HepG2 (cell line): ENCODE measurements at regions not wholly inside any gene's neighbourhood (a gene's known extent, or its start where the extent isn't known, plus 50 kb on each side); places are given as distances from the start of the nearest gene placed in this dataset.
"Not testable (repeated sequence)": the region's sequence is repeated elsewhere in the genome, so short reads cannot be mapped to it uniquely, and the experiment has no call there.

Experiments
- ATAC-seq: fragments of 200-7000 bp; cut with Tn5 transposase; 3 replicates; pipeline ENCODE4 v1.9.1; 2020; ENCODE audit warnings: mild to moderate bottlenecking, moderate library complexity
- BruUV-seq: library from RNA; stranded (reverse); fragments of 400-500 nt; replicated peaks from 2 replicates; lab custom pipeline; 2021; lab: Mats Ljungman, UMichigan
- CTCF ChIA-PET: fragments of 300-600 bp; formaldehyde crosslinking; extraction: SDS; loops from one replicate; lab custom pipeline; 2021; ENCODE audit warnings: low total read pairs, inconsistent platforms, low intra/inter-chr PET ratio; lab: Yijun Ruan, JAX
- POLR2A ChIA-PET: fragments of 350-600 bp; sonication (Branson Sonifier 250); formaldehyde crosslinking; loops from one replicate; lab custom pipeline; 2020; ENCODE audit warnings: antibody characterized with exemption, inconsistent platforms; lab: Yijun Ruan, JAX
- DNase-seq: peaks from one replicate; pipeline ENCODE4 v3.0.0-alpha.2; 2015; ENCODE audit warnings: low spot score
- FAIRE-seq: peaks from 3 replicates; lab custom pipeline; 2011; peaks lifted over from hg19 to GRCh38; lab: Jason Lieb, UNC
- H2AFZ ChIP-seq: one replicate; pipeline ENCODE4 v1.6.1; 2011; ENCODE audit warnings: low read length, inconsistent platforms
- H3K27ac ChIP-seq: fragments of 300-600 bp; 3 replicates; pipeline ENCODE4 v1.8.0; 2011; ENCODE audit warnings: mixed run types, mild to moderate bottlenecking, mixed read lengths, low read length, inconsistent platforms; ENCODE audit not compliant: insufficient read depth; ENCODE audit errors: extremely low read length
- H3K27me3 ChIP-seq, 2 experiments: fragments of 200-600 bp in 1 of 2; 2 replicates in 1 of 2; 3 replicates in 1 of 2; pipeline versions ENCODE4 v1.6.0 to v1.8.0; 2011; ENCODE audit warnings: low read length in 2 of 2, mild to moderate bottlenecking in 2 of 2, moderate library complexity in 2 of 2, inconsistent platforms in 1 of 2; ENCODE audit not compliant: insufficient read depth in 2 of 2, control insufficient read depth in 1 of 2
- H3K36me3 ChIP-seq, 2 experiments: fragments of 200-600 bp in 1 of 2; replicated peaks in 1 of 2; 2 replicates in 1 of 2; 3 replicates in 1 of 2; pipeline versions ENCODE4 v1.5.1 to v1.8.0; 2011; ENCODE audit warnings: low read length in 2 of 2, inconsistent platforms in 1 of 2; ENCODE audit not compliant: insufficient read depth in 2 of 2, control insufficient read depth in 1 of 2
- H3K4me1 ChIP-seq: 2 replicates; pipeline ENCODE4 v1.5.1; 2012; ENCODE audit warnings: low read length, inconsistent platforms; ENCODE audit not compliant: insufficient read depth
- H3K4me2 ChIP-seq: 2 replicates; pipeline ENCODE4 v1.6.0; 2011; ENCODE audit warnings: low read depth, low read length, inconsistent platforms
- H3K4me3 ChIP-seq, 3 experiments: fragments of 200-600 bp in 1 of 3; sonication (generic), shearing (Covaris generic) in 1 of 3; replicated peaks in 1 of 3; 2 replicates each; pipeline ENCODE4 v1.5.1; 2011 to 2016; ENCODE audit warnings: low read length in 3 of 3, inconsistent platforms in 2 of 3, low read depth in 2 of 3, mild to moderate bottlenecking in 2 of 3, control low read depth in 1 of 3, mixed read lengths in 1 of 3; ENCODE audit not compliant: insufficient read depth in 1 of 3
- H3K79me2 ChIP-seq: one replicate; pipeline ENCODE4 v1.6.1; 2011; ENCODE audit warnings: low read length, inconsistent platforms; ENCODE audit not compliant: insufficient read depth
- H3K9ac ChIP-seq: 2 replicates; pipeline ENCODE4 v1.6.0; 2011; ENCODE audit warnings: mild to moderate bottlenecking, low read depth, low read length, inconsistent platforms; ENCODE audit not compliant: insufficient read depth
- H3K9me3 ChIP-seq: 2 replicates; pipeline ENCODE4 v1.5.1; 2012; ENCODE audit warnings: mild to moderate bottlenecking, low read length
- H4K20me1 ChIP-seq: 2 replicates; pipeline ENCODE4 v1.6.0; 2011; ENCODE audit warnings: inconsistent platforms, mild to moderate bottlenecking, low read length, moderate library complexity; ENCODE audit not compliant: insufficient read depth
- WGBS: methylation state at CpG from one replicate; pipeline ENCODE4 v1.1.6; 2017; ENCODE audit warnings: low lambda C conversion rate; 5-methylcytosine and 5-hydroxymethylcytosine counted together
- in situ Hi-C: cut with HindIII; loops from 2 replicates; pipeline ENCODE4 v1.10.0; 2017; ENCODE audit warnings: low pct_unique_long_range_greater_than_20kb; ENCODE audit not compliant: extremely low pct_ligation_motif_present
- intact Hi-C: fragments of 100-400 bp; cut with micrococcal nuclease; formaldehyde crosslinking; loops from one replicate; pipeline ENCODE4 v1.10.0; 2022; ENCODE audit not compliant: unreplicated experiment

GRCh38 chr10:47696170-47696569 is 67.2 kb downstream of the SYT15B start:
- 86% methylated on average over 1 of the region's 1 CpG for WGBS
- H3K9me3 ChIP-seq, H3K36me3 ChIP-seq, H4K20me1 ChIP-seq, POLR2A ChIA-PET, BruUV-seq, in situ Hi-C loops, H3K4me2 ChIP-seq, H3K4me1 ChIP-seq, H3K4me3 ChIP-seq, H3K9ac ChIP-seq, H2AFZ ChIP-seq, CTCF ChIA-PET, H3K27me3 ChIP-seq, DNase-seq, intact Hi-C loops, H3K79me2 ChIP-seq, ATAC-seq, FAIRE-seq, H3K27ac ChIP-seq: not testable (repeated sequence)

GRCh38 chr10:47695149-47695548 is 68.2 kb downstream of the SYT15B start:
- DNase-seq, H3K4me3 ChIP-seq, H3K9me3 ChIP-seq, ATAC-seq, H3K4me2 ChIP-seq, intact Hi-C loops, FAIRE-seq, CTCF ChIA-PET, in situ Hi-C loops, H2AFZ ChIP-seq, H4K20me1 ChIP-seq, H3K27me3 ChIP-seq, H3K79me2 ChIP-seq, BruUV-seq, H3K27ac ChIP-seq, H3K9ac ChIP-seq, POLR2A ChIA-PET, H3K36me3 ChIP-seq, H3K4me1 ChIP-seq: not testable (repeated sequence)
- WGBS, result 89% methylated on average over 2 of the region's 3 CpGs

DNA sequence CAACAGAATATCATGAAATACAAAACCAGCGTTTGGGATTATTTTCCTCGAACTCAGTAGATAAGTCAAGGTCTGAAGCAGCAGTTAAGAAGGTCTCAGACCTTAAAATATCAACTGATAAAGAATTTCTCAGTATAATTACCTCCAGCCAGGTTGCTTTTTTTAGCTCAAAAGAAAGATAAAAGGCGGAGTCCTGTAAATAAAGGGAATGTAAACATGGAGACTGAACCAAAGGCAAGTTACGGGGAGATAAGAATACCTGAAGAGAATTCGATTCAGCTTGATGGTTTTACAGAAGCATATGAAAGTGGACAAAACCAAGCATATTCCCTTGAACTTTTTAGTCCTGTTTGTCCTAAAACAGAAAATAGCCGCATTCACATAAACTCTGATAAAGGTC is 73.1 kb downstream of the SYT15B start:
- H3K27me3 ChIP-seq, CTCF ChIA-PET, intact Hi-C loops, H3K79me2 ChIP-seq, ATAC-seq, H3K27ac ChIP-seq, POLR2A ChIA-PET, H4K20me1 ChIP-seq, H3K36me3 ChIP-seq, H3K4me3 ChIP-seq, H3K4me1 ChIP-seq, H2AFZ ChIP-seq, DNase-seq, H3K9ac ChIP-seq, H3K4me2 ChIP-seq, in situ Hi-C loops, H3K9me3 ChIP-seq, BruUV-seq, FAIRE-seq: not testable (repeated sequence)
- WGBS, result 20% methylated on average over 2 of the region's 6 CpGs
